Renal cortical epithelial cell (primary cell): ENCODE measurements at regions not wholly inside any gene's neighbourhood (a gene's known extent, or its start where the extent isn't known, plus 50 kb on each side); places are given as distances from the start of the nearest gene placed in this dataset.

Experiments used
- DNase-seq: peaks from one replicate; pipeline ENCODE4 v3.0.0-alpha.2; 2011; ENCODE audit warnings: low read depth

GRCh38 chr2:19748073-19748375, 153.8 kb downstream of the TTC32 start:
- DNase-seq: no peak

GRCh38 chr2:19747310-19748072, 154.3 kb downstream of the TTC32 start:
- DNase-seq: no peak

GRCh38 chr2:19746611-19747309, 155.0 kb downstream of the TTC32 start:
- no peak for DNase-seq

- no peak for DNase-seq
Observed at GRCh38 chr2:19746137-19746600, 155.6 kb downstream of the TTC32 start.

GRCh38 chr2:19745318-19746136, 156.3 kb downstream of the TTC32 start:
- no peak for DNase-seq

GRCh38 chr2:19744456-19745199, 157.2 kb downstream of the TTC32 start:
- DNase-seq: no peak

- DNase-seq: no peak
Observed at GRCh38 chr2:19743641-19744040, 158.1 kb downstream of the TTC32 start.

GRCh38 chr2:19742872-19743271, 158.9 kb downstream of the TTC32 start:
- no peak for DNase-seq

GRCh38 chr2:19739256-19739655, 162.5 kb downstream of the TTC32 start:
- DNase-seq: no peak

- DNase-seq: no peak
Observed at GRCh38 chr2:19738707-19739106, 163.1 kb downstream of the TTC32 start.

- DNase-seq: no peak
Observed at GRCh38 chr2:19736191-19736831, 165.5 kb downstream of the TTC32 start.

GRCh38 chr2:19733951-19734425, 167.8 kb downstream of the TTC32 start:
- DNase-seq: no peak

- no peak for DNase-seq
Observed at GRCh38 chr2:19733390-19733789, 168.4 kb downstream of the TTC32 start.

GRCh38 chr2:19732255-19732654, 169.5 kb downstream of the TTC32 start:
- no peak for DNase-seq

- DNase-seq: no peak
Observed at GRCh38 chr2:19731515-19731914, 170.3 kb downstream of the TTC32 start.

- DNase-seq: no peak
Observed at GRCh38 chr2:19731037-19731436, 170.7 kb downstream of the TTC32 start.

- DNase-seq: peak; percentile 32
Observed at GRCh38 chr2:19728125-19728524, 173.7 kb downstream of the TTC32 start.

GRCh38 chr2:19725392-19725791, 176.4 kb downstream of the TTC32 start:
- no peak for DNase-seq

- DNase-seq: no peak
Observed at GRCh38 chr2:19723021-19723420, 178.8 kb downstream of the TTC32 start.

- no peak for DNase-seq
Observed at GRCh38 chr2:19722531-19722971, 179.2 kb downstream of the TTC32 start.

- DNase-seq: no peak
Observed at GRCh38 chr2:19720306-19720705, 181.5 kb downstream of the TTC32 start.
